Transverse colon (tissue), 3 donors: ENCODE measurements at regions not wholly inside any gene's neighbourhood (a gene's known extent, or its start where the extent isn't known, plus 50 kb on each side); places are given as distances from the start of the nearest gene placed in this dataset.

Experiments
- CTCF ChIP-seq, 5 experiments: fragments of 200-600 bp in 3 of 5; fragments of 450-650 bp in 2 of 5; sonication (generic) in 3 of 5; IDR thresholded peaks; 1 replicate in 2 of 5; 2 replicates in 3 of 5; pipeline ENCODE4 v1.5.1; 2016 to 2017; ENCODE audit warnings: antibody characterized with exemption in 5 of 5, inconsistent platforms in 3 of 5, mild to moderate bottlenecking in 2 of 5, moderate library complexity in 1 of 5
- EP300 ChIP-seq: sonication (generic); formaldehyde crosslinking; IDR thresholded peaks from one replicate; pipeline ENCODE4 v1.6.1; 2017; ENCODE audit warnings: antibody characterized with exemption, low read depth
- POLR2A ChIP-seq: fragments of 450-650 bp; IDR thresholded peaks from one replicate; pipeline ENCODE4 v1.6.1; 2016; ENCODE audit warnings: antibody characterized with exemption, mild to moderate bottlenecking, moderate library complexity

DNA sequence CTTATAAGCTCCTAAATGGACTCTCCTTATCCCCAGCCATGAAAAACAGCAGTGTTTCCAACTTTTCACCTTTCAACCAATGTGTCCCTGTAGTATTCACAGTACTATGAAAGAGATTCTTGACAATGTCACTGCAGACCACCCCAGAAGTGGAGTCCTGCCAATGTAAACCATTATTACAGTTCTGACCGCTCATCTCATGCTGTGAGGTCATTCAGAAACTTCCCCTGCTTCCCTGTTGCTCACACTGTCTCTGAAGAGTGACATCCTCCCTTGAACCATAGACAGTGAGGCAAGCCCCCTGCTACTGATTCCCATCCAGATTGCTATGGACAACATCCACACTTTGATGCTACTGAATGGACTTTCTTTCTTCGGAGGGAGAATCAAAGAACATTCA is 1523.7 kb upstream of the ACVR2A start:
- TF ChIP-seq CTCF (IDR thresholded peaks at IDR 0.05) (no peak), POLR2A (no peak), EP300 (no peak)
